Endodermal cell (in vitro differentiated cells): ENCODE measurements at regions not wholly inside any gene's neighbourhood (a gene's known extent, or its start where the extent isn't known, plus 50 kb on each side); places are given as distances from the start of the nearest gene placed in this dataset.

ENCODE experiments used
- DNase-seq: peaks from one replicate; pipeline ENCODE4 v3.0.0-alpha.2; 2017
- H3K27ac ChIP-seq: 2 replicates; pipeline ENCODE4 v1.5.1; 2013; ENCODE audit warnings: mild to moderate bottlenecking, low read depth, low read length, moderate library complexity
- H3K27me3 ChIP-seq: 2 replicates; pipeline ENCODE4 v1.6.1; 2013; ENCODE audit warnings: mild to moderate bottlenecking, low read length, moderate library complexity; ENCODE audit not compliant: insufficient read depth, control insufficient read depth, poor library complexity, severe bottlenecking
- H3K36me3 ChIP-seq: 2 replicates; pipeline ENCODE4 v1.7.0; 2013; ENCODE audit warnings: mild to moderate bottlenecking, low read length, moderate library complexity; ENCODE audit not compliant: control insufficient read depth, insufficient read depth
- H3K4me1 ChIP-seq: one replicate; pipeline ENCODE4 v1.7.0; 2013; ENCODE audit warnings: low read length; ENCODE audit not compliant: control insufficient read depth, insufficient read depth
- H3K4me3 ChIP-seq: 2 replicates; pipeline ENCODE4 v1.5.1; 2013; ENCODE audit warnings: mild to moderate bottlenecking, low read length, moderate library complexity
- H3K9ac ChIP-seq: 2 replicates; pipeline ENCODE4 v1.6.1; 2013; ENCODE audit warnings: mild to moderate bottlenecking, low read length, moderate library complexity; ENCODE audit not compliant: poor library complexity, severe bottlenecking; ENCODE audit errors: extremely low read depth
- H3K9me3 ChIP-seq: 2 replicates; pipeline ENCODE4 v1.6.1; 2013; ENCODE audit warnings: mild to moderate bottlenecking, low read length, moderate library complexity; ENCODE audit not compliant: control insufficient read depth
- H3K27ac Mint-ChIP-seq: 2 replicates; pipeline ENCODE4 v1.8.0; 2020; ENCODE audit warnings: mixed read lengths
- H3K27me3 Mint-ChIP-seq: 2 replicates; pipeline ENCODE4 v1.8.0; 2021; ENCODE audit warnings: mild to moderate bottlenecking, mixed read lengths; ENCODE audit not compliant: insufficient read depth
- H3K36me3 Mint-ChIP-seq: 2 replicates; pipeline ENCODE4 v1.8.0; 2020; ENCODE audit warnings: low read depth, mixed read lengths
- H3K4me1 Mint-ChIP-seq: 2 replicates; pipeline ENCODE4 v1.8.0; 2020; ENCODE audit warnings: mixed read lengths
- H3K4me3 Mint-ChIP-seq: 2 replicates; pipeline ENCODE4 v1.8.0; 2020; ENCODE audit warnings: mild to moderate bottlenecking, moderate library complexity, mixed read lengths
- H3K9me3 Mint-ChIP-seq: 2 replicates; pipeline ENCODE4 v1.8.0; 2020; ENCODE audit warnings: mild to moderate bottlenecking, mixed read lengths
- CTCF ChIP-seq: fragments of 200-600 bp; sonication (generic); conservative IDR thresholded peaks from 2 replicates; pipeline ENCODE4 v1.5.0; 2021; ENCODE audit warnings: antibody characterized with exemption, mild to moderate bottlenecking
- WGBS, 2 experiments: methylation state at CpG; one replicate each; pipeline versions ENCODE4 v1.1.5 to v1.1.7; 2013; ENCODE audit warnings: missing lambda C conversion rate in 2 of 2, mixed read lengths in 1 of 2; ENCODE audit not compliant: insufficient coverage in 1 of 2, insufficient read length in 1 of 2; 5-methylcytosine and 5-hydroxymethylcytosine counted together

DNA sequence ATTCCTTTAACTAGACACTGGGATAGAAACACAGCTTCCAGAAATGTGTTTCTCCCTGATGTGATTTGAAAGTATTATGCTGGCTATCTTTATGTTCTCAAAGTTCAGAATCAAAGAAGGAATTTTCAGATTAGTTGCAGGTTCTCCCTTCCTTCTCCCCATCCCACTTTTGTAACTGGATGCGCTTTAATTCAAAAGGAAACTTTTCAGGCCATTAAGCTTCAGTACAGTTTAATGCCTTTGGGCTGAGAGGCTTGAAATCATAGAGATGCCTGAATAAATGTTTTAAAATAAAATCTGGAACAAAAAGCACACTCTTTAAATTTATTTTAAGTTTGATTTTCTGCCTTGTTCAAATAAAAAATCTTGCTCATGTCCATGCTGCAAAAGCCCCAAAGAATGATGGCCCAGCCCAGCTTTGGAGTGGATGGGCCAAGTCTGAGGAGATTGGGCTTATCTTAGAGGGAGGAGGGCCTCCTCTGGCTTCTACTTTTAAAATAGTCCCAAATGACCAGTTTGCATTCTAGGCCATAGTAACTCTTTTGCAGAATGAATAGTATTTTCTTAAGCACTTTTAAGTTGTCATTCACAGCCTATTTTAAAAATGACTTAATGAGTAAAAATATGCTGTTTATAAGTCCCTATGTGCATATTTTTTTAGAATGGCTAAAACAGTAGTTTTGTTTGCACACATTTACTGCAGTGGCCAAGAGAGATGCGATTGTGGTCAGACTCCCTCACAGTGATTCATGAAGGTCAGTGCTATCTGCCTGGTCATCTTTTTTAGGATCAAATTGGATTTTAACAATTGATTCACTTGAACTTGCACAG is 129.2 kb downstream of the MTX2 start:
- no peak overlapping the region for H3K4me3 Mint-ChIP-seq

GRCh38 chr2:176399074-176399598 is 129.9 kb downstream of the MTX2 start:
- H3K36me3 Mint-ChIP-seq: no peaks in the 10 kb centered on the region
- no peaks in the 10 kb centered on the region for H3K36me3 ChIP-seq
- H3K9ac ChIP-seq: no peak overlapping the region
- no peak for TF ChIP-seq CTCF
- H3K4me3 ChIP-seq: no peak overlapping the region
- no peak overlapping the region for H3K27ac Mint-ChIP-seq
- H3K4me1 ChIP-seq: no peaks in the 10 kb centered on the region
- no peak overlapping the region for H3K4me3 Mint-ChIP-seq
- no peaks in the 10 kb centered on the region for H3K27me3 ChIP-seq
- no peak overlapping the region for H3K27ac ChIP-seq
- no peaks in the 10 kb centered on the region for H3K27me3 Mint-ChIP-seq
- no peaks in the 10 kb centered on the region for H3K9me3 ChIP-seq
- H3K9me3 Mint-ChIP-seq: no peaks in the 10 kb centered on the region
- peaks cover 3% of the 10 kb centered on the region for H3K4me1 Mint-ChIP-seq
- no peak for DNase-seq

More for the DNA sequence above, 129.2 kb downstream of the MTX2 start:
- H3K27me3 ChIP-seq: no peaks in the 10 kb centered on the region
- H3K27ac Mint-ChIP-seq: no peak overlapping the region
- DNase-seq: no peak
- no peaks in the 10 kb centered on the region for H3K36me3 ChIP-seq
- H3K27ac ChIP-seq: no peak overlapping the region
- H3K4me3 ChIP-seq: no peak overlapping the region
- H3K9ac ChIP-seq: no peak overlapping the region
- H3K4me1 Mint-ChIP-seq: peaks cover 6% of the 10 kb centered on the region
- H3K9me3 Mint-ChIP-seq: no peaks in the 10 kb centered on the region
- no peaks in the 10 kb centered on the region for H3K4me1 ChIP-seq
- 88 to 100% methylated on average over 1 to 2 of the region's 2 CpGs for WGBS, 2 experiments
- no peaks in the 10 kb centered on the region for H3K36me3 Mint-ChIP-seq
- no peaks in the 10 kb centered on the region for H3K27me3 Mint-ChIP-seq
- no peaks in the 10 kb centered on the region for H3K9me3 ChIP-seq
- TF ChIP-seq CTCF: no peak

DNA sequence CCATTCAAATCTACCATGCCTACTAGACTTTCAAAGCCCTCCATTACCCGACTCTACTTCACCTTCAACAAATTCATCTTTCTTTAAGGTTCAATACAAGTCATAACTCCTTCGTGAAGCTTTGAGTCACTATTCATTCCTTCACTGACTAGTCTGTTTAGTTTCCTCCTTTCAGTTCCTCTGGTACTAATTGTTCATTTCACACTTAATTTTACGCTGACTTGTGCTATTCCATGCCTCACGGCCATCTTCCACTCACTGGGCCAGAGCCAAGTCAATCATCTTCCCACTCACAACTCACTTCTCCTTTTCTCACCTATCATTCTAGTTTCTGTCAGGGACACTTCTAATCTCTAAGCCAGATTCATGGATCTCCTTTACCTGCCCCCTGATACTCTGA is 136.2 kb downstream of the MTX2 start:
- no peaks in the 10 kb centered on the region for H3K9me3 ChIP-seq
- DNase-seq: no peak
- H3K27me3 Mint-ChIP-seq: no peaks in the 10 kb centered on the region
- H3K36me3 Mint-ChIP-seq: no peaks in the 10 kb centered on the region
- H3K4me3 ChIP-seq: no peak overlapping the region
- WGBS, 2 experiments: no CpG with 5 or more reads among the region's 4 CpGs
- no peaks in the 10 kb centered on the region for H3K4me1 Mint-ChIP-seq
- no peak for TF ChIP-seq CTCF
- H3K4me1 ChIP-seq: no peaks in the 10 kb centered on the region
- H3K9ac ChIP-seq: no peak overlapping the region
- no peaks in the 10 kb centered on the region for H3K9me3 Mint-ChIP-seq
- H3K27ac Mint-ChIP-seq: no peak overlapping the region
- no peak overlapping the region for H3K4me3 Mint-ChIP-seq
- H3K27me3 ChIP-seq: no peaks in the 10 kb centered on the region
- no peaks in the 10 kb centered on the region for H3K36me3 ChIP-seq
- no peak overlapping the region for H3K27ac ChIP-seq
